Endothelial cell of umbilical vein (primary cell): ENCODE measurements at regions not wholly inside any gene's neighbourhood (a gene's known extent, or its start where the extent isn't known, plus 50 kb on each side); places are given as distances from the start of the nearest gene placed in this dataset.

Experiments used
- CTCF ChIP-seq, 2 donors: IDR thresholded peaks; 1 replicate in 1 of 2; 2 replicates in 1 of 2; pipeline ENCODE4 v1.5.1; 2011; ENCODE audit warnings: low read length in 2 of 2, mild to moderate bottlenecking in 2 of 2, moderate library complexity in 2 of 2, control low read depth in 1 of 2, inconsistent platforms in 1 of 2, low read depth in 1 of 2; ENCODE audit not compliant: insufficient read depth in 1 of 2; ENCODE audit errors: extremely low read depth in 1 of 2
- EZH2 ChIP-seq: IDR thresholded peaks from 2 replicates; pipeline ENCODE4 v1.6.1; 2012; ENCODE audit warnings: borderline replicate concordance, low read depth, mild to moderate bottlenecking, moderate library complexity, low read length, inconsistent platforms; ENCODE audit not compliant: severe bottlenecking
- JUN ChIP-seq: IDR thresholded peaks from 2 replicates; pipeline ENCODE4 v1.6.1; 2011; ENCODE audit warnings: borderline replicate concordance, low read depth; ENCODE audit not compliant: insufficient read length, insufficient read depth
- MAX ChIP-seq: IDR thresholded peaks from 2 replicates; pipeline ENCODE4 v1.6.1; 2011; ENCODE audit not compliant: insufficient read depth, insufficient read length
- POLR2AphosphoS5 ChIP-seq: IDR thresholded peaks from 2 replicates; pipeline ENCODE4 v1.6.1; 2012; ENCODE audit warnings: low read depth, mild to moderate bottlenecking, control low read depth, low read length, moderate library complexity; ENCODE audit not compliant: insufficient read depth

GRCh38 chr3:191968299-191968698, 507.3 kb downstream of the PYDC2 start:
- no peak for TF ChIP-seq MAX
- TF ChIP-seq POLR2AphosphoS5: no peak
- TF ChIP-seq CTCF (IDR thresholded peaks at IDR 0.05; ENCODE audit: extremely low read depth in 1 of 2, insufficient read depth in 1 of 2, low read depth in 1 of 2, low read length in 2 of 2): no peak
- TF ChIP-seq JUN: no peak
- TF ChIP-seq EZH2: no peak
